ENCODE measurements at regions not wholly inside any gene's neighbourhood (a gene's known extent, or its start where the extent isn't known, plus 50 kb on each side); places are given as distances from the start of the nearest gene placed in this dataset.
"Not testable (repeated sequence)": the region's sequence is repeated elsewhere in the genome, so short reads cannot be mapped to it uniquely, and the experiment has no call there.

DNA sequence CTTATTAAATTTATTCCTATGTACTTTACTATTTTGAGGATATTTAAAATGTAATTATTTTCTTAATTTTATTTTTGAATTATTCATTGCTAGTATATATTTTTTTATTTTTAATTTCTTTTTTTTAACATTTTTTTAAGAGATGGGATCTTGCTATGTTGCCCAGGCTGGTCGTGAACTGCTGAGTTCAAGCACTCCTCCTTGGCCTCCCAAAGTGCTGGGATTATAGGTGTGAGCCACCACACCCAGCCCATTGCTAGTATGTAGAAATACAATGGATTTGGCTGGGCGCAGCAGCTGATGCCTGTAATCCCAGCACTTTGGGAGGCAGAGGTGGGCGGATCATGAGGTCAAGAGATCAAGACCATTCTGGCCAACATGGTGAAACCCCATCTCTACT lies 59.2 kb upstream of the SLC47A1 start:
- not testable (repeated sequence) for TF ChIP-seq EP300 (IDR thresholded peaks at IDR 0.05; ENCODE audit: low read depth); POLR2AphosphoS5 (IDR thresholded peaks at IDR 0.05); POLR2A (IDR thresholded peaks at IDR 0.05)
- TF ChIP-seq, protein P1, sequence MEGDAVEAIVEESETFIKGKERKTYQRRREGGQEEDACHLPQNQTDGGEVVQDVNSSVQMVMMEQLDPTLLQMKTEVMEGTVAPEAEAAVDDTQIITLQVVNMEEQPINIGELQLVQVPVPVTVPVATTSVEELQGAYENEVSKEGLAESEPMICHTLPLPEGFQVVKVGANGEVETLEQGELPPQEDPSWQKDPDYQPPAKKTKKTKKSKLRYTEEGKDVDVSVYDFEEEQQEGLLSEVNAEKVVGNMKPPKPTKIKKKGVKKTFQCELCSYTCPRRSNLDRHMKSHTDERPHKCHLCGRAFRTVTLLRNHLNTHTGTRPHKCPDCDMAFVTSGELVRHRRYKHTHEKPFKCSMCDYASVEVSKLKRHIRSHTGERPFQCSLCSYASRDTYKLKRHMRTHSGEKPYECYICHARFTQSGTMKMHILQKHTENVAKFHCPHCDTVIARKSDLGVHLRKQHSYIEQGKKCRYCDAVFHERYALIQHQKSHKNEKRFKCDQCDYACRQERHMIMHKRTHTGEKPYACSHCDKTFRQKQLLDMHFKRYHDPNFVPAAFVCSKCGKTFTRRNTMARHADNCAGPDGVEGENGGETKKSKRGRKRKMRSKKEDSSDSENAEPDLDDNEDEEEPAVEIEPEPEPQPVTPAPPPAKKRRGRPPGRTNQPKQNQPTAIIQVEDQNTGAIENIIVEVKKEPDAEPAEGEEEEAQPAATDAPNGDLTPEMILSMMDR (IDR thresholded peaks at IDR 0.05), result not testable (repeated sequence)

Data from transverse colon (tissue), 4 donors.